ENCODE measurements at regions not wholly inside any gene's neighbourhood (a gene's known extent, or its start where the extent isn't known, plus 50 kb on each side); places are given as distances from the start of the nearest gene placed in this dataset.

DNA sequence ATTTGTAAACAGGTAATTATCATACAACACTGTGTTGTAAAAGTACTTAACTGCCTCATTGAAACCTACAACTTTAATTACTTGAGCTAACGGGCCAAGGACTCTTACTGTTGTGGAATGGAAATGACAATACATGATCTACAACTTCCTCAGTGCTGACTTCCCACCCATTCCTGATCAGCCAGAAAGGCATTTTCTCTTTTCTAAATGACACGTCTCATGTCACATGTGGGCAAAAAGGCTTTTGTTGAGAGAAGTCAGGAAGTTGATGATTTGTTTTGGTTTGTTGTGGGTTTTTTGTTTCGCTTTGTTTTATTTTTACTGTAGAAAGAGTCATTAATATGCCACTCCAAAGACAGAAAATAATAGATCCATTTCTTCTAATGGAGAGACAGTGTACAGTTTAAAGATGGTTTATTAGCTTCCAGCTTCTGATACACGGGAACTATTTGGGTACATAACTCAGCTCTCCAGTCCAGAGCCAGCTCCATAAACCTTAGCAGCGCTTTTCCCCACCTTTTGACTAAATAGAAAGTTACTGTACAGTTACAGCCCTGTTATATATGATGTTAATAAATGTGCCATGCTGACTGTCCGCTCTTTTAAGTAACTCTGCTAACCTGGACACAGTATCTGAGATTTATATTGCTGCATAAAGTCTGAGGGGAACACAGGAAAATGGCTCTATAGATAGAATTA is 509.4 kb upstream of the API5 start:
- no peak for TF ChIP-seq POLR2AphosphoS5 (IDR thresholded peaks at IDR 0.05)
- TF ChIP-seq POLR2A (IDR thresholded peaks at IDR 0.05) = no peak
- TF ChIP-seq, protein P1, sequence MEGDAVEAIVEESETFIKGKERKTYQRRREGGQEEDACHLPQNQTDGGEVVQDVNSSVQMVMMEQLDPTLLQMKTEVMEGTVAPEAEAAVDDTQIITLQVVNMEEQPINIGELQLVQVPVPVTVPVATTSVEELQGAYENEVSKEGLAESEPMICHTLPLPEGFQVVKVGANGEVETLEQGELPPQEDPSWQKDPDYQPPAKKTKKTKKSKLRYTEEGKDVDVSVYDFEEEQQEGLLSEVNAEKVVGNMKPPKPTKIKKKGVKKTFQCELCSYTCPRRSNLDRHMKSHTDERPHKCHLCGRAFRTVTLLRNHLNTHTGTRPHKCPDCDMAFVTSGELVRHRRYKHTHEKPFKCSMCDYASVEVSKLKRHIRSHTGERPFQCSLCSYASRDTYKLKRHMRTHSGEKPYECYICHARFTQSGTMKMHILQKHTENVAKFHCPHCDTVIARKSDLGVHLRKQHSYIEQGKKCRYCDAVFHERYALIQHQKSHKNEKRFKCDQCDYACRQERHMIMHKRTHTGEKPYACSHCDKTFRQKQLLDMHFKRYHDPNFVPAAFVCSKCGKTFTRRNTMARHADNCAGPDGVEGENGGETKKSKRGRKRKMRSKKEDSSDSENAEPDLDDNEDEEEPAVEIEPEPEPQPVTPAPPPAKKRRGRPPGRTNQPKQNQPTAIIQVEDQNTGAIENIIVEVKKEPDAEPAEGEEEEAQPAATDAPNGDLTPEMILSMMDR (IDR thresholded peaks at IDR 0.05) = no peak
- no peak for TF ChIP-seq EP300 (IDR thresholded peaks at IDR 0.05; ENCODE audit: low read depth)

Measured in transverse colon (tissue), 4 donors.